T47D (cell line): ENCODE measurements at regions not wholly inside any gene's neighbourhood (a gene's known extent, or its start where the extent isn't known, plus 50 kb on each side); places are given as distances from the start of the nearest gene placed in this dataset.

Experiments
- DNase-seq, 2 experiments: peaks; one replicate each; pipeline versions ENCODE4 v3.0.0 to v3.0.0-alpha.2; 2011 to 2012; ENCODE audit warnings: low read depth in 1 of 2, low spot score in 1 of 2
- JUND ChIP-seq: IDR thresholded peaks from 2 replicates; pipeline ENCODE4 v1.6.1; 2012; ENCODE audit warnings: low read depth
- in situ Hi-C: cut with HindIII; loops from 2 replicates; pipeline ENCODE4 v1.10.0; 2016; ENCODE audit warnings: low sequenced_read_pairs, low pct_unique_long_range_greater_than_20kb

GRCh38 chr4:11342401-11342800 lies 86.3 kb downstream of the HS3ST1 start:
- in situ Hi-C loops, result no loop called here
- DNase-seq, result no peak
- TF ChIP-seq JUND, result no peak

GRCh38 chr4:11341337-11342043 lies 87.2 kb downstream of the HS3ST1 start:
- in situ Hi-C loops, result no loop called here
- DNase-seq, result no peak
- TF ChIP-seq JUND, result no peak

- in situ Hi-C loops, result no loop called here
- TF ChIP-seq JUND, result no peak
- DNase-seq, result no peak
Observed at GRCh38 chr4:11338956-11339782, 89.5 kb downstream of the HS3ST1 start.

GRCh38 chr4:11337287-11337686 lies 91.4 kb downstream of the HS3ST1 start:
- DNase-seq, result no peak
- TF ChIP-seq JUND, result no peak
- in situ Hi-C loops, result no loop called here

- DNase-seq, result no peak
- TF ChIP-seq JUND, result no peak
- in situ Hi-C loops, result no loop called here
Observed at GRCh38 chr4:11336435-11336834, 92.3 kb downstream of the HS3ST1 start.

- in situ Hi-C loops, result no loop called here
- DNase-seq, result no peak
- TF ChIP-seq JUND, result no peak
Observed at GRCh38 chr4:11334887-11335286, 93.8 kb downstream of the HS3ST1 start.

- no peak for TF ChIP-seq JUND
- no peak for DNase-seq
- in situ Hi-C loops, result no loop called here
Observed at GRCh38 chr4:11328401-11328800, 100.3 kb downstream of the HS3ST1 start.

GRCh38 chr4:11326021-11326420 lies 102.7 kb downstream of the HS3ST1 start:
- DNase-seq, result no peak
- in situ Hi-C loops, result no loop called here
- no peak for TF ChIP-seq JUND

GRCh38 chr4:11323771-11324170 lies 104.9 kb downstream of the HS3ST1 start:
- in situ Hi-C loops, result no loop called here
- DNase-seq, result no peak
- TF ChIP-seq JUND, result no peak

- in situ Hi-C loops, result no loop called here
- no peak for TF ChIP-seq JUND
- DNase-seq, result no peak
Observed at GRCh38 chr4:11313157-11313943, 115.3 kb downstream of the HS3ST1 start.

- TF ChIP-seq JUND, result no peak
- in situ Hi-C loops, result no loop called here
- DNase-seq, result no peak
Observed at GRCh38 chr4:11312389-11312788, 116.3 kb downstream of the HS3ST1 start.

- in situ Hi-C loops, result no loop called here
- TF ChIP-seq JUND, result no peak
Observed at GRCh38 chr4:11301075-11301660, 127.5 kb downstream of the HS3ST1 start.

More at GRCh38 chr4:11301075-11301660, 127.5 kb downstream of the HS3ST1 start:
- DNase-seq, result no peak
